K562 (cell line): ENCODE measurements at regions not wholly inside any gene's neighbourhood (a gene's known extent, or its start where the extent isn't known, plus 50 kb on each side); places are given as distances from the start of the nearest gene placed in this dataset.

ENCODE experiments used
- FOXK2 ChIP-seq, 2 experiments: fragments of 450-650 bp; IDR thresholded peaks in 1 of 2; conservative IDR thresholded peaks in 1 of 2; 2 replicates each; pipeline ENCODE4 v1.6.1; 2016; ENCODE audit warnings: low read depth in 2 of 2, mild to moderate bottlenecking in 1 of 2
- GATAD2A ChIP-seq: fragments of 450-650 bp; IDR thresholded peaks from 2 replicates; pipeline ENCODE4 v1.6.1; 2017
- MEIS2 ChIP-seq: fragments of 450-650 bp; IDR thresholded peaks from 2 replicates; pipeline ENCODE4 v1.6.1; 2014; ENCODE audit warnings: mild to moderate bottlenecking; ENCODE audit not compliant: partially characterized antibody
- NR1H2 ChIP-seq: sonication (generic); formaldehyde crosslinking; IDR thresholded peaks from 2 replicates; pipeline ENCODE4 v1.4.0; 2020; ENCODE audit warnings: mild to moderate bottlenecking, missing genetic modification reagents
- TGIF2 ChIP-seq: sonication (generic); formaldehyde crosslinking; IDR thresholded peaks from 2 replicates; pipeline ENCODE4 v1.8.1; 2022; ENCODE audit warnings: mild to moderate bottlenecking, missing genetic modification reagents, moderate library complexity
- U2AF1 ChIP-seq: fragments of 200-400 bp; formaldehyde crosslinking; optimal IDR thresholded peaks from 2 replicates; pipeline ENCODE3; 2017; ENCODE audit warnings: mild to moderate bottlenecking, low read depth, low read length, moderate library complexity
- TF ChIP-seq, protein P1 (sequence below): IDR thresholded peaks from 2 replicates; pipeline ENCODE4 v1.6.1; 2012; ENCODE audit warnings: low read depth, low read length, improper control_type of control experiment, borderline replicate concordance

DNA sequence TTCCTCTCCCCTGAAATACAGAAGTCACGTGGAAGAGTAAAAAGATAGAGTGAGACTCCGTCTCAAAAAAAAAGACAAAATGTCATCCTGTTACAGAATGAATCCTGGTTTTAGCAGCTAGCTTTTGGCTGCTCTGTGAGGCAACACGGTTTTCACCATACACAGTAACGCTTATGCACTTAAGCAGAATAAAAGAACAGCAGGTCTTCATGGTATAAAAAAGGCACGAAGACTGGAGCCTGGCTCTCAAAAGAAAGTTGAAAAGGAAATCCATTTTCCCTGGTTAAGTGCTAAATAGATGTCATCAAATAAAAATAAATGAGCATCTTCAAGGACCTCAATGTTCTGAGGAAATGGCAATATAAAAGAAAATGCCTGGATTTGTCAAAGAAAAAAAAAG lies 444.1 kb downstream of the IPO8 start:
- TF ChIP-seq GATAD2A (no peak), U2AF1 (no peak), FOXK2 (conservative IDR thresholded peaks at IDR 0.05 in 1 of 2, IDR thresholded peaks at IDR 0.05 in 1 of 2; ENCODE audit: low read depth in 2 of 2) (no peak), TGIF2 (no peak), NR1H2 (no peak), MEIS2 (no peak)
- TF ChIP-seq, protein P1, sequence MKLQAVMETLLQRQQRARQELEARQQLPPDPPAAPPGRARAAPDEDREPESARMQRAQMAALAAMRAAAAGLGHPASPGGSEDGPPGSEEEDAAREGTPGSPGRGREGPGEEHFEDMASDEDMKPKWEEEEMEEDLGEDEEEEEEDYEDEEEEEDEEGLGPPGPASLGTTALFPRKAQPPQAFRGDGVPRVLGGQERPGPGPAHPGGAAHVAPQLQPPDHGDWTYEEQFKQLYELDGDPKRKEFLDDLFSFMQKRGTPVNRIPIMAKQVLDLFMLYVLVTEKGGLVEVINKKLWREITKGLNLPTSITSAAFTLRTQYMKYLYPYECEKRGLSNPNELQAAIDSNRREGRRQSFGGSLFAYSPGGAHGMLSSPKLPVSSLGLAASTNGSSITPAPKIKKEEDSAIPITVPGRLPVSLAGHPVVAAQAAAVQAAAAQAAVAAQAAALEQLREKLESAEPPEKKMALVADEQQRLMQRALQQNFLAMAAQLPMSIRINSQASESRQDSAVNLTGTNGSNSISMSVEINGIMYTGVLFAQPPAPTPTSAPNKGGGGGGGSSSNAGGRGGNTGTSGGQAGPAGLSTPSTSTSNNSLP = no peak
